Muscle of arm (tissue), 1 donor: ENCODE measurements at regions not wholly inside any gene's neighbourhood (a gene's known extent, or its start where the extent isn't known, plus 50 kb on each side); places are given as distances from the start of the nearest gene placed in this dataset.

Source experiments
- DNase-seq: peaks from one replicate; pipeline ENCODE4 v3.0.0-alpha.2; 2013

GRCh38 chr10:24010436-24010970 lies 198.4 kb upstream of the KIAA1217 start:
- DNase-seq: peak; percentile 32

- no peak for DNase-seq
Observed at GRCh38 chr10:24012249-24012803, 196.6 kb upstream of the KIAA1217 start.

- DNase-seq: no peak
Observed at GRCh38 chr10:24027107-24027506, 181.8 kb upstream of the KIAA1217 start.

- DNase-seq: no peak
Observed at GRCh38 chr10:24034571-24034970, 174.4 kb upstream of the KIAA1217 start.

GRCh38 chr10:24035761-24036160 lies 173.2 kb upstream of the KIAA1217 start:
- no peak for DNase-seq

GRCh38 chr10:24039315-24039714 lies 169.6 kb upstream of the KIAA1217 start:
- no peak for DNase-seq

- DNase-seq: no peak
Observed at GRCh38 chr10:24039897-24040296, 169.0 kb upstream of the KIAA1217 start.

GRCh38 chr10:24041034-24041433 lies 167.9 kb upstream of the KIAA1217 start:
- no peak for DNase-seq

- DNase-seq: no peak
Observed at GRCh38 chr10:24041834-24042233, 167.1 kb upstream of the KIAA1217 start.

- no peak for DNase-seq
Observed at GRCh38 chr10:24042884-24043283, 166.1 kb upstream of the KIAA1217 start.

- no peak for DNase-seq
Observed at GRCh38 chr10:24046060-24046459, 162.9 kb upstream of the KIAA1217 start.

GRCh38 chr10:24047176-24047575 lies 161.8 kb upstream of the KIAA1217 start:
- DNase-seq: no peak

GRCh38 chr10:24054421-24054820 lies 154.5 kb upstream of the KIAA1217 start:
- no peak for DNase-seq

- no peak for DNase-seq
Observed at GRCh38 chr10:24080207-24080606, 128.7 kb upstream of the KIAA1217 start.

- DNase-seq: no peak
Observed at GRCh38 chr10:24086296-24087086, 122.4 kb upstream of the KIAA1217 start.

- DNase-seq: no peak
Observed at GRCh38 chr10:24091256-24091655, 117.7 kb upstream of the KIAA1217 start.

- no peak for DNase-seq
Observed at GRCh38 chr10:24096281-24096680, 112.7 kb upstream of the KIAA1217 start.

- DNase-seq: no peak
Observed at GRCh38 chr10:24097751-24098207, 111.2 kb upstream of the KIAA1217 start.

GRCh38 chr10:24104895-24105294 lies 104.0 kb upstream of the KIAA1217 start:
- DNase-seq: no peak

- no peak for DNase-seq
Observed at GRCh38 chr10:24113901-24114300, 95.0 kb upstream of the KIAA1217 start.

- DNase-seq: no peak
Observed at GRCh38 chr10:24114556-24114955, 94.4 kb upstream of the KIAA1217 start.

- DNase-seq: no peak
Observed at GRCh38 chr10:24115403-24115802, 93.5 kb upstream of the KIAA1217 start.

- DNase-seq: no peak
Observed at GRCh38 chr10:24118246-24118645, 90.7 kb upstream of the KIAA1217 start.
